Lung (tissue), 11 donors: ENCODE measurements at regions not wholly inside any gene's neighbourhood (a gene's known extent, or its start where the extent isn't known, plus 50 kb on each side); places are given as distances from the start of the nearest gene placed in this dataset.

Source experiments
- ATAC-seq: fragments of 200-7000 bp; cut with Tn5 transposase; one replicate; pipeline ENCODE4 v1.9.1; 2020; ENCODE audit warnings: moderate number of reproducible peaks; ENCODE audit not compliant: insufficient read depth, low FRiP score
- DNase-seq, 3 donors: peaks; one replicate each; pipeline ENCODE4 v3.0.0-alpha.2; 2013 to 2017
- H3K27ac ChIP-seq, 2 donors: one replicate each; pipeline ENCODE4 v1.5.1; 2013; ENCODE audit warnings: mild to moderate bottlenecking in 2 of 2, moderate library complexity in 2 of 2, control low read depth in 1 of 2, inconsistent platforms in 1 of 2, low read depth in 1 of 2, low read length in 1 of 2
- H3K27me3 ChIP-seq, 3 donors: one replicate each; pipeline ENCODE4 v1.5.1; 2013; ENCODE audit warnings: low read length in 2 of 3; ENCODE audit not compliant: control insufficient read depth in 3 of 3, insufficient read depth in 3 of 3
- H3K36me3 ChIP-seq, 4 donors: one replicate each; pipeline ENCODE4 v1.5.1; 2013; ENCODE audit warnings: low read length in 4 of 4, mild to moderate bottlenecking in 1 of 4, moderate library complexity in 1 of 4; ENCODE audit not compliant: control insufficient read depth in 4 of 4, insufficient read depth in 4 of 4
- H3K4me1 ChIP-seq, 5 donors: one replicate each; pipeline ENCODE4 v1.5.1; 2013; ENCODE audit warnings: low read length in 5 of 5, mild to moderate bottlenecking in 2 of 5, moderate library complexity in 1 of 5; ENCODE audit not compliant: control insufficient read depth in 5 of 5, insufficient read depth in 5 of 5
- H3K4me3 ChIP-seq: one replicate; pipeline ENCODE4 v1.5.1; 2013; ENCODE audit warnings: mild to moderate bottlenecking, control low read depth, moderate library complexity
- H3K9ac ChIP-seq, 2 donors: one replicate each; pipeline ENCODE4 v1.5.1; 2013; ENCODE audit warnings: low read length in 2 of 2, control low read depth in 1 of 2; ENCODE audit not compliant: insufficient read depth in 1 of 2
- H3K9me3 ChIP-seq, 4 donors: one replicate each; pipeline ENCODE4 v1.5.1; 2013; ENCODE audit warnings: low read length in 3 of 4, mild to moderate bottlenecking in 1 of 4, moderate library complexity in 1 of 4; ENCODE audit not compliant: control insufficient read depth in 4 of 4, insufficient read depth in 3 of 4
- CTCF ChIP-seq: IDR thresholded peaks from 2 replicates; pipeline ENCODE4 v1.5.1; 2012; ENCODE audit warnings: mild to moderate bottlenecking; ENCODE audit errors: control extremely low read depth, extremely low read depth
- WGBS, 2 donors: extraction: QIAGEN DNeasy Blood & Tissue Kit; methylation state at CpG; one replicate each; pipeline ENCODE4 v1.1.7; 2013; 5-methylcytosine and 5-hydroxymethylcytosine counted together
- donor health status: control.
- donor health status: control.
- donor health status: Bipolar disorder and iron deficiency.
- donor health status: healthy.
- donor health status: DM: yes; HTN: yes; CAD: no.

GRCh38 chr6:137272403-137272802 lies 53.2 kb upstream of the IFNGR1 start:
- TF ChIP-seq CTCF, result no peak
- H3K4me3 ChIP-seq, result no peak overlapping the region
- H3K4me1 ChIP-seq, result peaks cover 0 to 2% (median 0%) of the 10 kb centered on the region in 5 donors
- 32 to 65% methylated on average over 1 of the region's 1 CpG for WGBS, 2 donors
- H3K9me3 ChIP-seq, result no peaks in the 10 kb centered on the region
- H3K36me3 ChIP-seq, result no peaks in the 10 kb centered on the region
- DNase-seq (no peak), ATAC-seq (no peak)
- no peak overlapping the region for H3K27ac ChIP-seq
- no peaks in the 10 kb centered on the region for H3K27me3 ChIP-seq
- H3K9ac ChIP-seq, result no peak overlapping the region

- Histone ChIP-seq H3K4me1 (no peaks in the 10 kb centered on the region), H3K9me3 (no peaks in the 10 kb centered on the region), H3K9ac (no peak overlapping the region), H3K27ac (no peak overlapping the region), H3K27me3 (no peaks in the 10 kb centered on the region), H3K36me3 (no peaks in the 10 kb centered on the region), H3K4me3 (no peak overlapping the region)
- peak; percentile 85 for TF ChIP-seq CTCF
- peak in 2 of 3 donors; percentile 71 to 73 for DNase-seq
- ATAC-seq, result no peak
- WGBS, 2 donors, result 40 to 42% methylated on average over 5 of the region's 5 CpGs
Observed at GRCh38 chr6:137271245-137272183, 52.3 kb upstream of the IFNGR1 start.

GRCh38 chr6:137269803-137270202 lies 50.6 kb upstream of the IFNGR1 start:
- no peaks in the 10 kb centered on the region for H3K27me3 ChIP-seq
- no peaks in the 10 kb centered on the region for H3K4me1 ChIP-seq
- ATAC-seq, result no peak
- no peaks in the 10 kb centered on the region for H3K9me3 ChIP-seq
- H3K36me3 ChIP-seq, result no peaks in the 10 kb centered on the region
- H3K4me3 ChIP-seq, result no peak overlapping the region
- WGBS, 2 donors, result 64 to 78% methylated on average over 3 of the region's 3 CpGs
- no peak for DNase-seq
- H3K9ac ChIP-seq, result no peak overlapping the region
- TF ChIP-seq CTCF, result no peak
- no peak overlapping the region for H3K27ac ChIP-seq
